ENCODE measurements at regions not wholly inside any gene's neighbourhood (a gene's known extent, or its start where the extent isn't known, plus 50 kb on each side); places are given as distances from the start of the nearest gene placed in this dataset.

DNA sequence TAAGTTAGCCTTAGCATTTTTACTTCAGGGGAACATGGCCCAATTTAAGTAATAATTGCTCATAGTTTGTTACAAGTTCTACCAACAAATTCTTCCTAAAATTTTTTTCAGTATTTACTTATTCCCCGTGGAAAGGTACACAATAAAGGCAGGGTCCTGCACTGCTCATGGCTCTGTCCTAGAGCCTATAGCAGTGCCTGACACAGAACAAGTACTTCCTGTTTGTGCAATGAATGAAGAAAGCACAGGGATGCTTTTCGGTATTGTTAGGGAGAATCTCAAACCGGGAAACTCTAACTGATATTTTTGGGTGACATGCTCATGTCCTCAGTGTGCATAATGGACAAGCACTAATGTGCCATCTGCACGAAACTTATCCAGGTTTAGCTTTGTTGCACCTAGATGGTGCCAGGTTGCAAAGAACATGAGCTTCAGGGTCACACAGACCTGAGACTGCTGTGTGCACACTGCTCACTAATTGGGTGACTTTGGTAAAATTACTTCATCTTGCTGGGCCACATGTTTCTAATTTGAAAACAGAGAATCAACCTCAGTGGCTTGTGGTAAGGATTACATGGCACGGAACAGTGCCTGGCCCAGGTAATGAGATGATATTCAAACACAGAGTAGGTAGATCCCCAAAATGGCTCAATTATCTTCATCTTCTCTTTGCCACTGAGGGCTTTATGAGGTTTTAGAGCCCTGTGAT, 175.8 kb upstream of the NPY2R start:
- no peak for TF ChIP-seq POLR2A (IDR thresholded peaks at IDR 0.05; ENCODE audit: low read depth, low read length)
- TF ChIP-seq, protein P1, sequence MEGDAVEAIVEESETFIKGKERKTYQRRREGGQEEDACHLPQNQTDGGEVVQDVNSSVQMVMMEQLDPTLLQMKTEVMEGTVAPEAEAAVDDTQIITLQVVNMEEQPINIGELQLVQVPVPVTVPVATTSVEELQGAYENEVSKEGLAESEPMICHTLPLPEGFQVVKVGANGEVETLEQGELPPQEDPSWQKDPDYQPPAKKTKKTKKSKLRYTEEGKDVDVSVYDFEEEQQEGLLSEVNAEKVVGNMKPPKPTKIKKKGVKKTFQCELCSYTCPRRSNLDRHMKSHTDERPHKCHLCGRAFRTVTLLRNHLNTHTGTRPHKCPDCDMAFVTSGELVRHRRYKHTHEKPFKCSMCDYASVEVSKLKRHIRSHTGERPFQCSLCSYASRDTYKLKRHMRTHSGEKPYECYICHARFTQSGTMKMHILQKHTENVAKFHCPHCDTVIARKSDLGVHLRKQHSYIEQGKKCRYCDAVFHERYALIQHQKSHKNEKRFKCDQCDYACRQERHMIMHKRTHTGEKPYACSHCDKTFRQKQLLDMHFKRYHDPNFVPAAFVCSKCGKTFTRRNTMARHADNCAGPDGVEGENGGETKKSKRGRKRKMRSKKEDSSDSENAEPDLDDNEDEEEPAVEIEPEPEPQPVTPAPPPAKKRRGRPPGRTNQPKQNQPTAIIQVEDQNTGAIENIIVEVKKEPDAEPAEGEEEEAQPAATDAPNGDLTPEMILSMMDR (IDR thresholded peaks at IDR 0.05; ENCODE audit: extremely low read depth in 1 of 2, insufficient read depth in 1 of 2, low read depth in 1 of 2, low read length in 2 of 2), result no peak
